Neuron (in vitro differentiated cells): ENCODE measurements at regions not wholly inside any gene's neighbourhood (a gene's known extent, or its start where the extent isn't known, plus 50 kb on each side); places are given as distances from the start of the nearest gene placed in this dataset.
"Not testable (repeated sequence)": the region's sequence is repeated elsewhere in the genome, so short reads cannot be mapped to it uniquely, and the experiment has no call there.

Experiments
- H2AFZ ChIP-seq: one replicate; pipeline ENCODE4 v1.6.1; 2013; ENCODE audit warnings: low read depth, mild to moderate bottlenecking, inconsistent platforms, low read length, moderate library complexity
- H3K27me3 ChIP-seq: one replicate; pipeline ENCODE4 v1.6.1; 2013; ENCODE audit warnings: low read length; ENCODE audit not compliant: insufficient read depth
- H3K36me3 ChIP-seq: one replicate; pipeline ENCODE4 v1.6.1; 2013; ENCODE audit warnings: low read length; ENCODE audit not compliant: insufficient read depth
- H3K4me1 ChIP-seq: one replicate; pipeline ENCODE4 v1.6.1; 2013; ENCODE audit warnings: low read length; ENCODE audit not compliant: insufficient read depth
- H3K4me3 ChIP-seq: 2 replicates; pipeline ENCODE4 v1.5.1; 2013; ENCODE audit warnings: mild to moderate bottlenecking, low read length, moderate library complexity
- H3K9me3 ChIP-seq: one replicate; pipeline ENCODE4 v1.6.1; 2013; ENCODE audit warnings: low read length

- no peak overlapping the region for H2AFZ ChIP-seq
- no peak overlapping the region for H3K4me3 ChIP-seq
- H3K9me3 ChIP-seq: no peaks in the 10 kb centered on the region
- H3K36me3 ChIP-seq: no peaks in the 10 kb centered on the region
- H3K27me3 ChIP-seq: no peaks in the 10 kb centered on the region
- H3K4me1 ChIP-seq: no peaks in the 10 kb centered on the region
Measured at GRCh38 chr12:114491916-114492315, 86.0 kb upstream of the TBX5 start.

- H2AFZ ChIP-seq, H3K9me3 ChIP-seq, H3K36me3 ChIP-seq, H3K4me3 ChIP-seq, H3K4me1 ChIP-seq: not testable (repeated sequence)
- peaks cover 29% of the 10 kb centered on the region for H3K27me3 ChIP-seq
Measured at GRCh38 chr12:114484822-114485459, 79.0 kb upstream of the TBX5 start.

GRCh38 chr12:114483996-114484395, 78.1 kb upstream of the TBX5 start:
- no peaks in the 10 kb centered on the region for H3K4me1 ChIP-seq
- H3K4me3 ChIP-seq: no peak overlapping the region
- no peaks in the 10 kb centered on the region for H3K9me3 ChIP-seq
- H3K36me3 ChIP-seq: no peaks in the 10 kb centered on the region
- H2AFZ ChIP-seq: no peak overlapping the region
- peaks cover 38% of the 10 kb centered on the region for H3K27me3 ChIP-seq

GRCh38 chr12:114481200-114481535, 75.2 kb upstream of the TBX5 start:
- Histone ChIP-seq H2AFZ (no peak overlapping the region), H3K4me1 (no peaks in the 10 kb centered on the region), H3K4me3 (no peak overlapping the region), H3K9me3 (no peaks in the 10 kb centered on the region), H3K36me3 (no peaks in the 10 kb centered on the region), H3K27me3 (peaks cover 52% of the 10 kb centered on the region)

GRCh38 chr12:114480337-114481199, 74.6 kb upstream of the TBX5 start:
- no peaks in the 10 kb centered on the region for H3K36me3 ChIP-seq
- peaks cover 52% of the 10 kb centered on the region for H3K27me3 ChIP-seq
- H3K4me3 ChIP-seq: no peak overlapping the region

GRCh38 chr12:114479831-114480230, 73.9 kb upstream of the TBX5 start:
- Histone ChIP-seq H3K4me1 (no peaks in the 10 kb centered on the region), H2AFZ (no peak overlapping the region), H3K9me3 (no peaks in the 10 kb centered on the region), H3K27me3 (peaks cover 52% of the 10 kb centered on the region), H3K36me3 (no peaks in the 10 kb centered on the region), H3K4me3 (no peak overlapping the region)

More at GRCh38 chr12:114480337-114481199, 74.6 kb upstream of the TBX5 start:
- Histone ChIP-seq H3K4me1 (no peaks in the 10 kb centered on the region), H2AFZ (no peak overlapping the region), H3K9me3 (no peaks in the 10 kb centered on the region)

GRCh38 chr12:114478865-114479264, 72.9 kb upstream of the TBX5 start:
- Histone ChIP-seq H3K27me3 (peaks cover 52% of the 10 kb centered on the region), H3K9me3 (no peaks in the 10 kb centered on the region), H3K4me3 (no peak overlapping the region)

GRCh38 chr12:114477989-114478395, 72.0 kb upstream of the TBX5 start:
- no peak overlapping the region for H3K4me3 ChIP-seq
- no peaks in the 10 kb centered on the region for H3K4me1 ChIP-seq
- H3K27me3 ChIP-seq: peaks cover 52% of the 10 kb centered on the region
- no peaks in the 10 kb centered on the region for H3K9me3 ChIP-seq
- no peak overlapping the region for H2AFZ ChIP-seq
- H3K36me3 ChIP-seq: no peaks in the 10 kb centered on the region

More at GRCh38 chr12:114478865-114479264, 72.9 kb upstream of the TBX5 start:
- no peaks in the 10 kb centered on the region for H3K36me3 ChIP-seq
- H3K4me1 ChIP-seq: no peaks in the 10 kb centered on the region
- H2AFZ ChIP-seq: no peak overlapping the region

GRCh38 chr12:114476159-114476558, 70.2 kb upstream of the TBX5 start:
- Histone ChIP-seq H3K27me3 (peaks cover 43% of the 10 kb centered on the region), H2AFZ (no peak overlapping the region), H3K4me1 (no peaks in the 10 kb centered on the region), H3K36me3 (no peaks in the 10 kb centered on the region), H3K9me3 (no peaks in the 10 kb centered on the region), H3K4me3 (no peak overlapping the region)

GRCh38 chr12:114473717-114474116, 67.8 kb upstream of the TBX5 start:
- H3K4me1 ChIP-seq: no peaks in the 10 kb centered on the region
- H3K4me3 ChIP-seq: no peak overlapping the region
- no peaks in the 10 kb centered on the region for H3K9me3 ChIP-seq
- H3K36me3 ChIP-seq: no peaks in the 10 kb centered on the region
- peaks cover 18% of the 10 kb centered on the region for H3K27me3 ChIP-seq
- no peak overlapping the region for H2AFZ ChIP-seq

- no peaks in the 10 kb centered on the region for H3K4me1 ChIP-seq
- no peaks in the 10 kb centered on the region for H3K36me3 ChIP-seq
- H3K4me3 ChIP-seq: no peak overlapping the region
- no peaks in the 10 kb centered on the region for H3K9me3 ChIP-seq
- H3K27me3 ChIP-seq: peaks cover 11% of the 10 kb centered on the region
- H2AFZ ChIP-seq: no peak overlapping the region
Measured at GRCh38 chr12:114473018-114473417, 67.1 kb upstream of the TBX5 start.

- no peaks in the 10 kb centered on the region for H3K36me3 ChIP-seq
- no peaks in the 10 kb centered on the region for H3K9me3 ChIP-seq
- H3K4me1 ChIP-seq: no peaks in the 10 kb centered on the region
- no peaks in the 10 kb centered on the region for H3K27me3 ChIP-seq
- H3K4me3 ChIP-seq: no peak overlapping the region
- H2AFZ ChIP-seq: no peak overlapping the region
Measured at GRCh38 chr12:114457620-114458019, 51.7 kb upstream of the TBX5 start.
